ENCODE measurements at regions not wholly inside any gene's neighbourhood (a gene's known extent, or its start where the extent isn't known, plus 50 kb on each side); places are given as distances from the start of the nearest gene placed in this dataset.

DNA sequence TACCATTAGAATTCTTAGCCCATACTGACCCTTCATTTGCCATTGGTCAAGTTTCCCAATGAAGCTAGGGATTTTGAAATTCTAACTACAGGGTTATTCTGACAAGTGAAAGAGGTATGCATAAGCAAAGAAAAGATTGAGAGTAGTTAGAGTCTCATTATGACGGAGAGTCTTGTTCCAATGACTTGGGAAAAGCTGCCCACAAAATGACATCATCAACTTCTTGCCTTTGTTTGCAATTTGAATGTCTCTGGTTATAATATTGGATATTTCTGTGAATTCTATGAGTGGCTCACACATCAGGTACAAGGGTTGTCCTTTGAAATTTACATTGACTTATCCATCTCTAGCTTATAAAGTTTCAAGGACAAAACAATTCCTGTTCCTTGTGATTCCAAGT is 772.2 kb downstream of the TRIB2 start:
- no peak overlapping the region for H3K27ac ChIP-seq
- no peaks in the 10 kb centered on the region for H3K9me3 ChIP-seq
- intact Hi-C loops (cut with DNase I): no loop called here
- H3K36me3 ChIP-seq: no peaks in the 10 kb centered on the region
- H3K4me3 ChIP-seq: no peak overlapping the region
- H3K27me3 ChIP-seq: no peaks in the 10 kb centered on the region
- no peak for DNase-seq (ENCODE audit: low spot score in 2 of 2)
- TF ChIP-seq, protein P1, sequence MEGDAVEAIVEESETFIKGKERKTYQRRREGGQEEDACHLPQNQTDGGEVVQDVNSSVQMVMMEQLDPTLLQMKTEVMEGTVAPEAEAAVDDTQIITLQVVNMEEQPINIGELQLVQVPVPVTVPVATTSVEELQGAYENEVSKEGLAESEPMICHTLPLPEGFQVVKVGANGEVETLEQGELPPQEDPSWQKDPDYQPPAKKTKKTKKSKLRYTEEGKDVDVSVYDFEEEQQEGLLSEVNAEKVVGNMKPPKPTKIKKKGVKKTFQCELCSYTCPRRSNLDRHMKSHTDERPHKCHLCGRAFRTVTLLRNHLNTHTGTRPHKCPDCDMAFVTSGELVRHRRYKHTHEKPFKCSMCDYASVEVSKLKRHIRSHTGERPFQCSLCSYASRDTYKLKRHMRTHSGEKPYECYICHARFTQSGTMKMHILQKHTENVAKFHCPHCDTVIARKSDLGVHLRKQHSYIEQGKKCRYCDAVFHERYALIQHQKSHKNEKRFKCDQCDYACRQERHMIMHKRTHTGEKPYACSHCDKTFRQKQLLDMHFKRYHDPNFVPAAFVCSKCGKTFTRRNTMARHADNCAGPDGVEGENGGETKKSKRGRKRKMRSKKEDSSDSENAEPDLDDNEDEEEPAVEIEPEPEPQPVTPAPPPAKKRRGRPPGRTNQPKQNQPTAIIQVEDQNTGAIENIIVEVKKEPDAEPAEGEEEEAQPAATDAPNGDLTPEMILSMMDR (IDR thresholded peaks at IDR 0.05): no peak
- no peaks in the 10 kb centered on the region for H3K4me1 ChIP-seq

DNA sequence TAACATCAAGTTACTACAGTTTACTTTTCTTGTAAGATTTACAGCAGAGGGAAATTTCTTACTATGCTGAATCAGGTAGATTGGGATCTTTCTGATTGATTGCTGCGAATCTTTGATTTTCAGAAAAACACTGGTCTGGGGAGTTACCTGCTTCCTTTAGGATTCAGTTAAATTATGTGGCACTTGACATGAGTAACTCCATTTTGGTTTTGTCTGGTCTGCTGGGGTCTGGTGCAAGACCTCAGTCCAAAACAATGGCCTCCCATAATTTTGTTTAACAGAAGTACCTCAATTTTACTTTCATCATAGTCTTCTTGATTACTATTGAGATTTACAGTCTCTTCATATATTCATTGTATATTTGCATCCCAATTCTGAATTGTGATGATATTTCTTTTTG is 775.5 kb downstream of the TRIB2 start:
- H3K27ac ChIP-seq: no peak overlapping the region
- H3K4me3 ChIP-seq: no peak overlapping the region
- H3K36me3 ChIP-seq: no peaks in the 10 kb centered on the region
- H3K9me3 ChIP-seq: no peaks in the 10 kb centered on the region
- DNase-seq (ENCODE audit: low spot score in 2 of 2): no peak
- H3K4me1 ChIP-seq: no peaks in the 10 kb centered on the region
- intact Hi-C loops (cut with DNase I): no loop called here
- H3K27me3 ChIP-seq: no peaks in the 10 kb centered on the region
- TF ChIP-seq, protein P1 (IDR thresholded peaks at IDR 0.05): no peak

DNA sequence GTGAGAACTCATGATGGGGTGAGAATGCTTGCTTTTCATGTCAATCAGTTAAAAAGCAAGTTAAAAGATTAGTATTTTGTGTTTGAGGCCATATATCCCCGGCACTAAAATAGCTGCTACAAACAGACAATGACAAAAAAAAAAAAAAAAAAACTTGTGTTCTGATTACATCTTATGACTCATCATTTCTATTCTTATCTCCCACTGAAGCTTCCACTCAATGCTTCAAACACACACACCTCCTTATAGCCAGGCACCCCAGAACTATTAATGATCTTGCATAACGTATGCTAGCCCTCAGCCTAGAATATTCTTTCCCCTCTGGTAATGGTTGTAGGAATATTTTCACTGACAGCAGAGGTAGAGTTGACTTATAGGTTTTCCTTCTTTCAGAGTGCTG is 778.3 kb downstream of the TRIB2 start:
- no peaks in the 10 kb centered on the region for H3K9me3 ChIP-seq
- no peak for DNase-seq (ENCODE audit: low spot score in 2 of 2)
- H3K27me3 ChIP-seq: no peaks in the 10 kb centered on the region
- no peak overlapping the region for H3K27ac ChIP-seq
- TF ChIP-seq, protein P1 (IDR thresholded peaks at IDR 0.05): no peak
- intact Hi-C loops (cut with DNase I): no loop called here
- H3K36me3 ChIP-seq: no peaks in the 10 kb centered on the region
- H3K4me3 ChIP-seq: no peak overlapping the region
- no peaks in the 10 kb centered on the region for H3K4me1 ChIP-seq

DNA sequence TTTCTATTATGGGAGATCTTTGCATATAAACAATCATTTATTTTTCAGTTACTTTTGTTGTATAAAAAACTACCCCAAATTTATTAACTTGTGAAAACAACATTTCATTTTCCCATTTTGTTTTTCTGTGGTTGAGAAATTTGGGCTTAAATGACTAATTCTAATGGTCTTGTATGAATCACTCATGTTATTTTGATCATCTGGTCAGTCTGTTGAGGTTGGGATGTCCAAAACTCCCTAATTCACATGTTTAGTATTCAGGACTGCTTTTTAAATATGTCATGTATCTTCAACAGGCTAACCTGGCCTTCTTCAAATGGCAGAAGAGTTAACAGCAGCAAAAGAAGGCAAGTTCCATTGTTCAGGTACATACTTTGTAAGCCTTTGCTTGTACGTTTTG is 788.1 kb downstream of the TRIB2 start:
- no peaks in the 10 kb centered on the region for H3K27me3 ChIP-seq
- TF ChIP-seq, protein P1 (IDR thresholded peaks at IDR 0.05): no peak
- H3K36me3 ChIP-seq: no peaks in the 10 kb centered on the region
- H3K4me1 ChIP-seq: no peaks in the 10 kb centered on the region
- H3K4me3 ChIP-seq: no peak overlapping the region
- intact Hi-C loops (cut with DNase I): no loop called here
- no peak overlapping the region for H3K27ac ChIP-seq
- DNase-seq (ENCODE audit: low spot score in 2 of 2): no peak
- H3K9me3 ChIP-seq: no peaks in the 10 kb centered on the region

DNA sequence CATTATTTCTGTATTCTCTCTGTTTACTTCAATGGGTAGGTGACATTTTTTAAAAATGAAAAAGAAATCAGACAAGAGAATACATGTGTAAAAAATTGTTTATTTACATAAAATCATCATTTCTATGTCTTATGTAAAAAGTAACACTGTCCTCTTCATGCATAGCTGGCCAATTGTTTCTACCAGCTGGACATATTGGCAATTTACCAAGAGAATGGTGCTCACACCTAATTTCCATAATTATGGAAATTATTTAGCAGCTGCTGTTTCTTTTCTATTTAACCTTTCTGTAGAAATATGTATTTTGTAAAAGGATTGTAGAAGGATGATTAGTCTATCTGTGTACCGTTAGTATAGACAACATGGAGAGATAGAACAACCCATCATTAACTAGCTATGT is 791.9 kb downstream of the TRIB2 start:
- H3K27ac ChIP-seq: no peak overlapping the region
- intact Hi-C loops (cut with DNase I): no loop called here
- no peaks in the 10 kb centered on the region for H3K36me3 ChIP-seq
- no peak overlapping the region for H3K4me3 ChIP-seq
- no peak for DNase-seq (ENCODE audit: low spot score in 2 of 2)
- H3K27me3 ChIP-seq: no peaks in the 10 kb centered on the region
- TF ChIP-seq, protein P1 (IDR thresholded peaks at IDR 0.05): no peak
- H3K9me3 ChIP-seq: no peaks in the 10 kb centered on the region
- no peaks in the 10 kb centered on the region for H3K4me1 ChIP-seq

DNA sequence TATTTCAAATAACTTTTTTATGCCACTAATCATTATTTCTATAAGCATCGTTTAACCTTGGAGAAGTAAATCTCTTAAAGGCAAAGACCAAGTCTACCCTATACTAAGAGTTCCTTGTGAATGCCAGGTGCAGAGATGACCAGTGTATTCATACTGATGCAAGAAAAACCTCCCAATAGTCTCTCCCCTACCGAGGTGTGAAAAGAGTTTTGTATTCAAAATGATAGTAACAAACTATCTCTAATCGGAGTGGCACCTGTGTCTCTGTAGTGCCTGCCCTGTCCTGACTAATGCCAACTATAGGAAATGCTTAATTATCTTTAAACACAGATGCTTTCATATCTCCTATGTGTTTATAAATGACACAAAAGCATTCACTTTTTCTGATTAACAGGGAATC is 798.5 kb downstream of the TRIB2 start:
- Histone ChIP-seq H3K27ac (no peak overlapping the region), H3K4me1 (no peaks in the 10 kb centered on the region), H3K4me3 (no peak overlapping the region), H3K36me3 (no peaks in the 10 kb centered on the region), H3K27me3 (no peaks in the 10 kb centered on the region), H3K9me3 (no peaks in the 10 kb centered on the region)
- intact Hi-C loops (cut with DNase I): no loop called here
- TF ChIP-seq, protein P1 (IDR thresholded peaks at IDR 0.05): no peak
- no peak for DNase-seq (ENCODE audit: low spot score in 2 of 2)
